ENCODE measurements at regions not wholly inside any gene's neighbourhood (a gene's known extent, or its start where the extent isn't known, plus 50 kb on each side); places are given as distances from the start of the nearest gene placed in this dataset.
A peak's percentile ranks its signal among the peaks of the same experiment; 100 is the strongest.

DNA sequence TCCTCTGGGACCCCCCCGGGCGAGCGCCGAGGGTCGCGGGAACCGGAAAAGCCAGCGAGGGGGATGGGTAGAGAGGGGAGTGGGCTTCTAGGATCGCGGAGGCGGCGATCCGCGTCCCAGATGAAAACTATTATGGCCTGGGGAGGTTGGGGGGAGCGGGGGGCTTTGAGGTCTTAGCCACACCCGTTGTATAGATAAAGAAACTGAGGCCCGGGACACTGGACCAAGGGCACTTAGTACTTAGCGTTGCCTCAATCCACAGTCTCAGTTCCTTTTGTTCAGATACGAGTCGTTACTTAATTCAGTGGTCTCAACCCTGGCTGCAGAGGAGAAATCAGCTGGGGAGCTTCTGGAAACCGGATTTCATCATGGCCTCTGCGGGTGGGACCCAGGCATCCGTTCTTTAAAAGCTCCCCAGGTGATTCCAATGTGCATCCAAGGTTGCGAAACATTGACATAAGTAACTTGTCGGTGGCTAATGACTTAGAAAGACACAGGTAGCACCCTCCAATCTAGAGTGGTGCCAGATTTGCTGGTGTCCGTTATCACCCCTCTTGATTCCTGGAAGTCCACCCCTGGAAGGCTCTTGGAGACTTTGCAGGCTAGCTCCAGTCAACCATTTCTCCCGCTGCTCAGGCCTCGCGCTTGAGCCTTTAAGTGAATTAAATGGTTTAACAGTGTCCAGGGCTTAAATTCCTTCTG is 90.7 kb downstream of the GEMIN8 start:
- TF ChIP-seq, protein P1, sequence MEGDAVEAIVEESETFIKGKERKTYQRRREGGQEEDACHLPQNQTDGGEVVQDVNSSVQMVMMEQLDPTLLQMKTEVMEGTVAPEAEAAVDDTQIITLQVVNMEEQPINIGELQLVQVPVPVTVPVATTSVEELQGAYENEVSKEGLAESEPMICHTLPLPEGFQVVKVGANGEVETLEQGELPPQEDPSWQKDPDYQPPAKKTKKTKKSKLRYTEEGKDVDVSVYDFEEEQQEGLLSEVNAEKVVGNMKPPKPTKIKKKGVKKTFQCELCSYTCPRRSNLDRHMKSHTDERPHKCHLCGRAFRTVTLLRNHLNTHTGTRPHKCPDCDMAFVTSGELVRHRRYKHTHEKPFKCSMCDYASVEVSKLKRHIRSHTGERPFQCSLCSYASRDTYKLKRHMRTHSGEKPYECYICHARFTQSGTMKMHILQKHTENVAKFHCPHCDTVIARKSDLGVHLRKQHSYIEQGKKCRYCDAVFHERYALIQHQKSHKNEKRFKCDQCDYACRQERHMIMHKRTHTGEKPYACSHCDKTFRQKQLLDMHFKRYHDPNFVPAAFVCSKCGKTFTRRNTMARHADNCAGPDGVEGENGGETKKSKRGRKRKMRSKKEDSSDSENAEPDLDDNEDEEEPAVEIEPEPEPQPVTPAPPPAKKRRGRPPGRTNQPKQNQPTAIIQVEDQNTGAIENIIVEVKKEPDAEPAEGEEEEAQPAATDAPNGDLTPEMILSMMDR (conservative IDR thresholded peaks at IDR 0.05; ENCODE audit: low read depth, low read length), result no peak
- no peak for DNase-seq (ENCODE audit: low read depth)
- no peak overlapping the region for H3K4me3 ChIP-seq (ENCODE audit: low read depth, low read length)

DNA sequence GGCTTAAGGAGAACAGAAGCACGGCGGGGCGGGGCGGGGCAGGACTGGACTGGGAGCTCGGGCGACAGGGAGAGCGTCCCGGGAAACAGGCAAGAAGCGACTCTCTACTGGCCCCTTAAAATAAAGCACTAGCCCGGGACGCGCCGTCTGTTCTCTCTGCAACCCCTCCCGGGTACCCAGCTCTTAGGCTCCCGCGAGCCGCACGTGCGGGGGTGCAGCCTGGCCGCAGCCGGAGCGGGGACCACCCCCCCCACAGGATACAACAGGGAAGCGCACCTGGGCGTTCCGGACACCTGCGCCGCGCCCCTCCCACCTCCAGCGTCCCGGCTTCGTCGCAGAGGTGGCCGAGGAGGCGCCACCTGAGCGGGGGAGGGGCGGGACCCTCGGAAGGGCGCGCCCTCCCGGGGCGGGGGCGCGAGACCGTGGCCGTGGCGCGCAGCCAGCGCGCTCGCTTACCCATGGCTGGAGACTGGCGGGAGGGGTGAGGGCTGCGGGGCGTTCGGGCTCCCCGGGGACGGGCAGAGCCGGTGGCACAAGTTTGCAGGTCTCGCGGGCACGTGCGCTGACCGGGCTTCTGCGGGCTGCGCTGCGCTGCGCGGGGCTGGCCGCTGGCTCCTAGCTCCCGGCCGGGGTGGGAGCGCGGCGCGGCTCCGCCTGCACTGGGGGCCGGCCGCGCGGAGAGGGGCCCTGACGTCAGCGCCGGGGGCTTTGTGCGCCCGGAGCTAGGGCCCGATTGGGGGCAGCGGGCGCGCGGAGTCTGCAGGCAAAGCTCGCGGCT is 91.5 kb downstream of the GEMIN8 start:
- no peak for DNase-seq (ENCODE audit: low read depth)
- peak overlapping the region; percentile 44 for H3K4me3 ChIP-seq (ENCODE audit: low read depth, low read length)
- TF ChIP-seq, protein P1 (conservative IDR thresholded peaks at IDR 0.05; ENCODE audit: low read depth, low read length), result no peak

DNA sequence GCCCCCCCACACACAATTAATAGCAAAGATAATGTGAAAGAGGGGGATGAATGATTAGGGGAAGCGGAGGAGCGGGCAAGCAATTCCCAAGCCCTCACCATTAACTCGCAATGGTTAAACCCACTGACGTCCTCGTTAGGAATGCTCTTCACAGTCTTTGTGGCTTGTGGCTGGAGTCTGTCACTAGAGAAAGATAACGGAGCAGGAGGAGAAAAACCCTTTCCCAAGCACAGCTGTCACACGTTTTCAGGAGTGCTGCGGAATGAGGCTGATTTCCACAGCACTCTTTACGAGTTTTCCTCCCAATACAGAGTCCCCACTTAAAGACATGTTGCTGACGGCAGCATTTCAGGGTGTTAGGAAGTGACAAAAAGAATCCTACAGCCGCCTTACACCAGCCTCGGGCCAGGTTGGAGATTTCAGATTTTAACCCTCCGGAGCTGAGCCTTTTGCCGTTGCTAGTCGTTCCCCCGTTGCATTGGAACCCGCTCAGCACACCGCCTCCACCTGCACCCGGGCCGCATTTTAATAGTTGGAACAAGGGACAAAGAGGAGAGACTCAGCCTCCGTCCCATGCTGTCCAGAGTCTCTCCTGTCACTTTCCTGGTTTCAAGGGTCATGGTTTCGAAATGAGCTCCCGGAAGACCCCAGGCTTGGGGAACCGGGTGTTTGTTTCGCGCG is 92.2 kb downstream of the GEMIN8 start:
- TF ChIP-seq, protein P1 (conservative IDR thresholded peaks at IDR 0.05; ENCODE audit: low read depth, low read length), result no peak
- DNase-seq (ENCODE audit: low read depth), result no peak
- H3K4me3 ChIP-seq (ENCODE audit: low read depth, low read length), result peak overlapping the region; percentile 44

DNA sequence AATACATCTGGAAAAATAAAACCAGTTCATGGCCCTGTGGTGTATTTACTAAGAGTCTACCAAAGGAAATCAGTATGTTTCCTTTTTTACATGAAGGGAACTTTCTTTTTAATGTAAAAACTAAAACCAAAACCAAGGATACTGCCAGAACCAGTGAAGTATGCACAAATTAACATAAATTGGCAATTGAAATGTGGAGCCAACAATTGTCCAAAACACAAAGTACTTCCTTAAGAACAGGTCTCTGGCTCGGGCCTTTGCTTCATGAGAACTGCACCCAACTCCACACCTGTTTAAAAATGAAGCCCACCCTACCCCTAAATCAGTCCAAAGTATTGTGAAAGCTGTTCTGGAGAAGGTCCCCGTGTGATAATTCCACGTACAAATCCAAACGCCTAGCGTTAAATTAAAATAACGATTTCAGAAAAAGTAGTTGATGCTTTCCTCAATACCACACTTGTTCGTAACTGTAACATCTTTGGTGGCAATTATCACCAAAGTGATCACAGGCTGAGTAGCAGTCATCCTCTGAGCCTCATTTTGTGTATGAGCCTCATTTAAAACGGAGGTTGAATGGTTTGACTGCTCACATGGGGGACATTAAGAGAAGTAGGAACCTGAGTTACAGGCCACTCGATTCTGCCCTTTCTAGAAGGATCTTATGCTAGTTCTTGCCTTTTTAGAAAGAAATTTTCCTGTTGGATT is 93.0 kb downstream of the GEMIN8 start:
- TF ChIP-seq, protein P1 (conservative IDR thresholded peaks at IDR 0.05; ENCODE audit: low read depth, low read length), result no peak
- DNase-seq (ENCODE audit: low read depth), result no peak
- no peak overlapping the region for H3K4me3 ChIP-seq (ENCODE audit: low read depth, low read length)

DNA sequence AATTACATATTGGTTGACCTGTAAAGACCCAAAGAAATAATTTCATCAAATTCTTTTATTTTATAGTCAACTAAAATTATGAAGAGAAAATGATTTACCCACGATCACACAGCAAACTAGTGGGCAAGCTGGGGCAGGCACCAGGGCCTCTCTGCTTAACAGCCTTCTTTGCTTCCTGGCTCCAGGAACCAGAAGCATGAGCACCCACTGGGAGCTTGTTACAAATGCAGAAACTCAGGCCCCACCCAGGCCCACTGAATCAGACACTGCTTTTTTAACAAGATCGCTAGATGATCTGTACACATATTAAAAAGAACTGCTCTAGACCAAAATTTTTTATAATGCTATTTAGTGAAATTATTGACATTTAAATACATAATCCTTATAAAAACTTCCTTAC is 95.0 kb downstream of the GEMIN8 start:
- TF ChIP-seq, protein P1 (conservative IDR thresholded peaks at IDR 0.05; ENCODE audit: low read depth, low read length), result no peak
- DNase-seq (ENCODE audit: low read depth), result no peak
- H3K4me3 ChIP-seq (ENCODE audit: low read depth, low read length), result no peak overlapping the region

DNA sequence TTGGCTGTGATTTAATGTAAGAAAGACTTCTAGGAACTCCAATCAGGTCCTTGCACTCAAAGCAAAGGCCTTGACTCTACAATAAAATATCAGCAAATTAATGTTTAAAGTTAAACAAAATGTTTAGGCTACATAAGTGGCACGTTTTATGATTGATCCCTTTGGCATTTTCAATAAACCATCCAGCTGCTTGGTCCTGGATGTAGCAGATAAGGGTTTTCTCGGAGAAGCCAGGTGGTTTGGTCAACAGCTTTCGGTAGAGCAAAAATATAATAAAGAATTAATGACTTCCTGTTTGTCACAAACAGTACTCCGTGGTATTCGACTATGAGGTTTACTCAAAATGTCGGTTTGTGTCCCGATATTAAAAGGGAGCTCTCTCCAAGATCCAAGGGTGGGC is 95.8 kb downstream of the GEMIN8 start:
- DNase-seq (ENCODE audit: low read depth), result no peak
- H3K4me3 ChIP-seq (ENCODE audit: low read depth, low read length), result no peak overlapping the region
- TF ChIP-seq, protein P1 (conservative IDR thresholded peaks at IDR 0.05; ENCODE audit: low read depth, low read length), result no peak

Data from epithelial cell of proximal tubule (primary cell).